Astrocyte (in vitro differentiated cells and primary cell): ENCODE measurements at regions not wholly inside any gene's neighbourhood (a gene's known extent, or its start where the extent isn't known, plus 50 kb on each side); places are given as distances from the start of the nearest gene placed in this dataset.

Experiments used
- CTCF ChIP-seq: IDR thresholded peaks from 2 replicates; pipeline ENCODE4 v1.5.1; 2011; ENCODE audit warnings: low read depth, mild to moderate bottlenecking, inconsistent platforms, low read length, moderate library complexity; ENCODE audit not compliant: insufficient read depth
- EZH2 ChIP-seq: IDR thresholded peaks from 2 replicates; pipeline ENCODE4 v1.6.1; 2012; ENCODE audit warnings: mild to moderate bottlenecking, low read length, inconsistent platforms; ENCODE audit not compliant: insufficient read depth

GRCh38 chr3:111260878-111261277 lies 189.3 kb downstream of the NECTIN3 start:
- TF ChIP-seq CTCF (no peak), EZH2 (no peak)
